ENCODE measurements at regions not wholly inside any gene's neighbourhood (a gene's known extent, or its start where the extent isn't known, plus 50 kb on each side); places are given as distances from the start of the nearest gene placed in this dataset.

DNA sequence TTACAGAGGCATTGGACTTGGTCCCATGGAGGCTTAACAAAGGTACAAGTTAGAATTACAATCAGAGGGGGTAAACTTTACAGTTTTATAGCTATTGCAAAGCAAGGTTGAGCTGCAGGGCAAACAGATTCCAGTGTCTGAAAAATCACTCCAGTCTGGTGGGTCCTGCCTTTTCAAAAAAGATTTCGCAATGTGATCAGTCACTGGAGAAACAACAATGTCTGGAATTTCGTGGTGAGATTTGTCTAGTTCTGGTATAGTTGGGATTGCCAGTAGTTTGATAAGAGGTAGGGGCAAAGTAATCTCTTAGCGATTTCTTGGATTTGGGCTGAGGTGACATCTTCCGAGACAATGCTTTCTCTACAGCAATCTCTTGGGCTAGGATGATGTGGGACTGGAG is 1198.2 kb upstream of the PCDH9 start:
- FAIRE-seq: no peak

GRCh38 chr13:68417801-68418200 is 1187.7 kb upstream of the PCDH9 start:
- FAIRE-seq: no peak

DNA sequence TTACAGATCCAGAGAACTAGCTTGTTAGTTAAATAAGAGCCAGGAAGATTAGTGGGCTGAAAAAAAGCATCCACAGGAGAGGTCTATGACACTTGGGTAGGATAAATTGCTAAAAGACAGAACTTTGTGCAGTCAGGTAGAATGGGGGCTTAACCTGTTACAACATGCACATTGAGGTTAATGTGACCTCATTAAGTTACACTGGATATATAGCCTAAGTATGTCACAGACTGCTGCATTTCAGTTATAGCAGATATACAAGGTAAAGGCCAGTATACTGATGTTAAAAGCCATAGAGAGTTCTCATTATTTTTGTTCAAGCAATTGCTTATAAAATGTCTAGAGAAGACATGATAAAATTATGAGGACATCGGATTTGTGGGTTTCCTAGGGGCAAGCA is 1179.9 kb upstream of the PCDH9 start:
- no peak for FAIRE-seq

DNA sequence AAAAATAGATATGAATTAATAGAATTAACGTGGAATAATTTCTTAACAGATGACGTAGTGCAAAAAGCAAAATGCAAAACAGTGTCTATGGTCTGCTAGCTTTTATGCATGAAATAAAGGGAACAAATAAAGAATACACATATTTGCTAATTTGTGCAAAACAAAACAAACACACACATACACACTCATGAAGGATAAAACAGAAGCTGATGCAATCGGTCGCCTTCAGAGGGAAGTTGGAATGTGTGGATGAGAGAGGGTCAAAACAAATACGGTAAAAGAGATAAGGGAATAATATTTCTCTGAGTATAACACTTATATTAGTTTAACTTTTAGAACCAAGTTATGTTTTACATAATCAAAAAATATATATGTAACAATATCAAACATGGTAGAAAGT is 1160.9 kb upstream of the PCDH9 start:
- FAIRE-seq: no peak

DNA sequence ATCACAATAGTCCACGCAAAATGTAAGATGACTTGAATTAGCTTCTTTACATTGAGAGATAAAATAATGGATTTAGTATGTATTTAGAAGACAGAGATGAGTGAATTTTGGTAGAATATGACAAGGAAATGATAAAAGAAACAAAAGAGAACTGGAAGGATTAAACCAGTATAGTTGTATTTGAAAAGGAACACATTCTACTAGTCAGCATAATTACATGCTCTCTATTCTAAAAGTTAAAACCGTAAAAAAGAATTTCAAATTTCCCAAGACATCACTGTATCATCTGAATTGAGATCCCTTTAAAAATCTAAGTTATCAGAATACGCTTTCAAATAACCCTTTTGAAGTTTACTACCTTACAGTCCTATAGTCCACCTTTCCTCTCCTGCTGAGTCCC is 1156.7 kb upstream of the PCDH9 start:
- no peak for FAIRE-seq

DNA sequence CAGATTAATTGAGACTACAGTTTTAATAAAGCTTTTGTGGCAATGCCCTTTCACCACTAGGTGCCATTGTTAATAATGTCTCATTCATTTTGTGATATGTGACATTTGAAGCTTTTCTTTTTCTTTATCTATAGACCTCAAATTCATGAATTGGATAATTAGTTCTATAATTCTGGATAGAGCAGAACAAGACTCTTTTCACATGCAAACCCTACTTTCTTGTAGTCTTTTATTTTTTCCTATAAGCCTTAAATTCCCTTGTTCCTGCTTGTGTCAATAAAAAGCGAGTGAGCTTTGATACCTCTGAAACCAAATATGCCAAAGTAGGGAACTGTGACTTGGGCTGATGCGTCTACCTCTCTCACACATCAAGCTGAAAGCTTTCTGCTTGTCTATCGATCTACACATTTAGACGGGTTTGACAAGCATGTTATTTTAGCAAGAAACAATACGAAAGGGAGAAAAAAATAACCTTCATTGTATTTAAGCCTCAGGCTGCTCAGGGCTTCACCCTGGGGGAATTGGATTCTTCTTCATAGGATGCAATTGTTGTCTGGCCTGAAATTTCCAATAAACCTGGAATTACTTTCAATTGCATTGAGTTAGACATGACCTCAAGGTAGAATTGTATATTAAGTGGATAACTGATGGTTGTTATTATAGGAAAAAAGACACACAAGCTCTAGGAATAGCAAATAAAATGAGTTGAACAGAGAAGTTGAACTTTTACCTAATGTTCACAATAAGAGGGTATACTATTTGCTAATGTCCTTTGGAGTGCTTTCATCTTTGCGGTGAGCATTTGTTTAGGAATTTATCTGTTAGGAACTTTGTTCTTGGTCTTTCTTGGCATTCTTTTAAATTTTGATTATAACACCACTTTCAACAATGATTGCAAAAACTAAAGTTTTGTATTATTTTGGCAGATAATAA is 1150.2 kb upstream of the PCDH9 start:
- FAIRE-seq: no peak

GRCh38 chr13:68378294-68378693 is 1148.2 kb upstream of the PCDH9 start:
- peak; percentile 15 for FAIRE-seq

GRCh38 chr13:68375004-68375403 is 1144.9 kb upstream of the PCDH9 start:
- FAIRE-seq: no peak

GRCh38 chr13:68369739-68370138 is 1139.6 kb upstream of the PCDH9 start:
- no peak for FAIRE-seq

DNA sequence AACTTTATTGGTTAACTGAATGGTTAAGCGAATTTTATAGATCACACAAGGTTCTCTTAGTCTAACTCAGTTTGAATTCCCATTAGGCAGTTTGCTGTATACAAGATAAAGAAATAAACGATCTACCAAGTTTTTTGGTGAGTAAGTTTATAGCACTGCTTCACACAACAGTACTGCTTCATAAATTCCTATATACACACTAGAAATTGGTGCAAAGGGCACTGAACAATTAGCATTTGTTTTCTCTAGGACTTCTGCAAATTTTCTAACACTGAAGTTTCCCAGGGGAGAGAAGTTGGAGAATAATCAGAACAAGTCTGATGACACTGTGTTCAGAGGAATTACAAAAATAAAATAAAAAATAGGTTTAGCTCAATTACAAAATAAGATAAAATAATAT is 1138.8 kb upstream of the PCDH9 start:
- FAIRE-seq: no peak

GRCh38 chr13:68359105-68359504 is 1129.0 kb upstream of the PCDH9 start:
- no peak for FAIRE-seq

- FAIRE-seq: no peak
These were observed 1128.2 kb upstream of the PCDH9 start for GRCh38 chr13:68358294-68358705.

DNA sequence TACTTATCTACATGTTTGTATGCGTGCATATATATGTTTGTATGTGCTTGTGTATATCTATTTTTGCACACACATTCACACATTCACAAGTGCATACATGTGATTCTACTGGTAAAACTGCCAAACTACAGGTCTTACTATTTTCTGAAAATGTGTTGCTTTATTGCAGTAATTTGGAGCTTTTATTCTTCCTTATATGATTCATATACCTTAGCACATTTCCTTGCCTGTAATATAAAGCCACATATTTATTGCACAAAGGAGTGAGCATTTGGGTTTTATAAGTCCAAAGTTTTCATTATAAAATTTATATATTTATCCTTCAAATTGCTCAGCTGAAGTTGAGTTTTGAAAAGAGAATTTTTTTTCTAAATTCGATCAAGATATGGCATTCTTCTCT is 1120.4 kb upstream of the PCDH9 start:
- no peak for FAIRE-seq

GRCh38 chr13:68347220-68347619 is 1117.1 kb upstream of the PCDH9 start:
- FAIRE-seq: no peak

- no peak for FAIRE-seq
These were observed 1115.9 kb upstream of the PCDH9 start for GRCh38 chr13:68345963-68346531.

- no peak for FAIRE-seq
These were observed 1093.0 kb upstream of the PCDH9 start for GRCh38 chr13:68323124-68323523.

DNA sequence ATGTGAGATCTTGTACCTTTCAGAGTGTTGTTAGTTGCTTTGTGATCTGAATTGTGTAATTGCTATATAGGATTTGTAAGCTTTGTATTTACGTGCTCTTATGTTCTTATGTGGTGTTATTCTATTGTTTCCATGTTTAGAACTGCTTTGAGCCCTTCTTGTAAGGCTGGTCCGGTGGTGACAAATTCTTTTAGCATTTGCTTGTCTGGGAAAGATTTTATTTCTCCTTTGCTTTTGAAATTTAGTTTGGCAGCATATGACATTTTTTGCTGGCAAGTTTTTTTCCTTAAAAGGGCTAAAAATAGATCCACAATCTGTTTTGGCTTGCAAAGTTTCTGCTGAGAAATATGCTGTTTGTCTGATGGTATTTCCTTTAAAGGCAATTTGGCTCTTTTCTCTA is 1089.2 kb upstream of the PCDH9 start:
- FAIRE-seq: no peak

- FAIRE-seq: peak; percentile 96
These were observed 1074.3 kb upstream of the PCDH9 start for GRCh38 chr13:68304286-68304893.

- no peak for FAIRE-seq
These were observed 1063.5 kb upstream of the PCDH9 start for GRCh38 chr13:68293631-68294030.

GRCh38 chr13:68292601-68293000 is 1062.5 kb upstream of the PCDH9 start:
- FAIRE-seq: no peak

- no peak for FAIRE-seq
These were observed 1061.5 kb upstream of the PCDH9 start for GRCh38 chr13:68291595-68291994.

GRCh38 chr13:68275758-68276157 is 1045.6 kb upstream of the PCDH9 start:
- FAIRE-seq: no peak

DNA sequence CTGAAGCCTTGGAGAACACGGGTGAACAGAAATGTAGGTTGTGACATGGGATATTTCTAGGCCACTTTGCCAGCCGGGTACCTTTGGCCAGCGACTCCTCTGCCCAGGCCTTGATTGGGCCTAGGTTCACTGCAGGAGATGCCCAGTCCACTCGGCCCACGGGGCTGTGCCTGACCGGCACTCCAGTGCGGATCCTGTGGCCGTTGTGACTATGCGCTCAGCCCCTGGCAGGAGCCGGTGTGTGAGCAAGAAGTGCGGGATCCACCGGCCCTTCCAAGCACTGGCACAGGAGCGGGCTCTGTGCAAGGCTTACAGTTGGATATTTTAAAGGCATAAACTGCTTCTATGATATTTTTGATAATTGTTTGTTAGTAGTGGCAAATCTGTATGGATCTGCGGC is 1042.5 kb upstream of the PCDH9 start:
- FAIRE-seq: no peak

- FAIRE-seq: no peak
These were observed 1034.6 kb upstream of the PCDH9 start for GRCh38 chr13:68264692-68265091.

Measured in G401.6 (cell line).